ENCODE measurements at regions not wholly inside any gene's neighbourhood (a gene's known extent, or its start where the extent isn't known, plus 50 kb on each side); places are given as distances from the start of the nearest gene placed in this dataset.
"Not testable (repeated sequence)": the region's sequence is repeated elsewhere in the genome, so short reads cannot be mapped to it uniquely, and the experiment has no call there.

GRCh38 chr3:125645616-125646015, 50.3 kb upstream of the OSBPL11 start:
- DNase-seq (ENCODE audit: low read depth in 3 of 3), result no peak

DNA sequence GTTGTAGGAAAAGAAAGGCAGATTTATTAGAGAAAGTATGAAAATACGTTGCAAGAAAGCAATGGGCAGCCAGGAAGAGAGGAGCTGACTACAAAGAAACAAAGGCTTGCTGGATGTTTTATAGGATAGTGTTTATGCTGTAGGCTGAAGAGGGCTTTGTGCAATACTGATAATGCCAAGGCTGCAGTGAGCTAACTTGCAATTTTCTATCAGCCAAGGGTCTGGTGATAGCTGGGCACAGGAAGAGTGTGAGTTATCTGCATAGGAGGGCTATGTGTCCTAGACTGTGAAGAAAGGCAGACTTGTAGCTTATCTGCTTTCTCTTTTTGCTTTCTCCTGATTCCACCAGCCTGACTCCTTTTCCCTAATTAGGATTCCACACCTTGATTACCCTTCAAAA, 51.3 kb upstream of the OSBPL11 start:
- DNase-seq (ENCODE audit: low read depth in 3 of 3), result no peak

DNA sequence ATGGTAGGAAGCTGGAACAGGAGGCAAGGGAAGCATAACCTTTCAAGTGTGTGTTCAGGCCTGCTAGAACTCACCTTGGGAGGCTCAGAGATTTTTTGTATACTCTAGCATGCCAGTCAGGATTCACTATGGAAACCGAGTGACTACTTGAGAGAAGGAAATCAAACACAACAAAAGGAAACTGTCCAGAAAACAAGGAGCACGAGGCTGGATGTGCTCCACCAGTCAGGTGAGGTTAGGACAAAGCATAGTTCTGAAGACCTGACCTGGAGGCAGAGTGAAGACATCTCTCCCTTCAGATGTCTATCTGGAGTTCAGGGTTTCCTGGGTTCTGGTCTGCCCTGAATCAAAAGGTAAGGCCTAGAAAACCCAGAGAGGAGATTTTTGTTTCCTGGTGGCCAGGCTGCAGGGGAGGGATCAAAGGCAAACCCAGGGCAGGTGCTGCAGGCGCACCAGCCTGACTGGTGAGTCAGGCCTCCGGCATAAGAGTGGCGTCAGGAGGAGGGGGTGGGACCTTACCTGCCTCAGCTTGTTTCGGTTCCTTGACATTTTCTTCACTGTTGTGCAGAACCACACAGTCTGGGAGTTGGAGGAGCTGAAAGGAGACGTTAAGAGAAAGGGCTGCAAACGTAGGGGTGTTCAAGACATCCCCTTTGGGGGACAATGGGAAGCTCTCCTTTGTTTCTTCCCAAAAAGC, 52.2 kb upstream of the OSBPL11 start:
- DNase-seq (ENCODE audit: low read depth in 3 of 3), result no peak

DNA sequence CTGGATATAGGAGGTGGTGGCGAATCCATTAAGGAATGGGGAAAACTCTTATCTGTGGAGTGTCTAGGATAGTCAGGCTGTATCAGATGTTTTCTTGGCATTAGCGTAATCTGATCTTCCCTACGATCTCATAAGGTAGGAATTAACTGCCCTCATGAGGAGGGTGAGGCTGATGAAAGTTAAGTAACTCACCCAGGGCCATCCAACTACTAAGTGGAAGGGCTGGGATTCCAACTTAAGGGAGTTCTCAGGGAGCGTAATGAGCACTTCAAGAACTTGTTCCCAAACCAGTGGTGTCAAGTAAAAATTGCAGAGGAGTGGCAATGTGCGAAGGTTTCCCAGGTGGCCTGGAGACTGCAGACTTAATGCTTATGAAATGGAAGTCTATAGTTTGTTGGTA, 55.9 kb upstream of the OSBPL11 start:
- no peak for DNase-seq (ENCODE audit: low read depth in 3 of 3)

DNA sequence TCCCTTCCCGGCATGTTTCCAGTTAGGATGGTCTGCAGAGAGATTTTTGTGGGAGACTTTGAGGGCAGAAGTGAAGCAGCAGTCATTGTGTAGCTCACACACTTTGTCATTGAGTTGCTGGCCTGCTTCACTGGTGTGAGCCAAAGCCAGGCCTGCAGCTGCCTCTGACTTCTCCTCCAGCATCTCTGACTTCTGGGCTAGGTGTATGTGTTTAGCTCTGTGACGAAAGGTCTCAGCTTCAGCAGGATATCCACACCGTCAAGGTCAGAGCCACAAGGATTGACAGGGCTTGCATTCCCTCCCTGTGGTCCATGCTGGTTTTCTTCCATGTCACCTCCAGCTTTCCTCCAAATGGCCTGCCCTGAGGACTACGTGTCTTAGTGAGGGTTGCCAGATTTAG, 57.1 kb upstream of the OSBPL11 start:
- DNase-seq (ENCODE audit: low read depth in 3 of 3), result no peak

DNA sequence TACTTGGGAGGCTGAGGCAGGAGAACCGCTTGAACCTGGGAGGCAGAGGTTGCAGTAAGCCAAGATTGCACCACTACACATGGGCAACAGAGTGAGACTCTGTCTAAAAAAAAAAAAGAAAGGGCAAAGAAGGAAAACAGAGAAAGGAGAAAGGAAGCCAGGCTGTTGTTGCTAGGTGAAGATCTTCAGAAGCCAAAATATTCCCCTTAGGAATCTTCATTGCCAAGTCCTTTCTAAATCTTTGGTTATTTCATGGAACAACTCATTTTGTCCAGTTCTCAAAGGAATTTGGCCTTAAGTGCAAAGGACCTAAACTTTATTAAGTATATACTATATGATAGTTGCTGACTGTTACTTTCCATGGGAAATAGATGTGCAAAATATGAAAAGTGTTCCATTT, 59.2 kb upstream of the OSBPL11 start:
- DNase-seq (ENCODE audit: low read depth in 3 of 3), result no peak

GRCh38 chr3:125662675-125663074, 67.4 kb upstream of the OSBPL11 start:
- no peak for DNase-seq (ENCODE audit: low read depth in 3 of 3)

- no peak for DNase-seq (ENCODE audit: low read depth in 3 of 3)
Observed at GRCh38 chr3:125670352-125670751, 75.1 kb upstream of the OSBPL11 start.

GRCh38 chr3:125670945-125671344, 75.6 kb upstream of the OSBPL11 start:
- DNase-seq (ENCODE audit: low read depth in 3 of 3), result no peak

- DNase-seq (ENCODE audit: low read depth in 3 of 3), result no peak
Observed at GRCh38 chr3:125671461-125672243, 76.4 kb upstream of the OSBPL11 start.

- DNase-seq (ENCODE audit: low read depth in 3 of 3), result no peak
Observed at GRCh38 chr3:125675791-125676190, 80.5 kb upstream of the OSBPL11 start.

GRCh38 chr3:125679258-125679657, 84.0 kb upstream of the OSBPL11 start:
- DNase-seq (ENCODE audit: low read depth in 3 of 3), result no peak

DNA sequence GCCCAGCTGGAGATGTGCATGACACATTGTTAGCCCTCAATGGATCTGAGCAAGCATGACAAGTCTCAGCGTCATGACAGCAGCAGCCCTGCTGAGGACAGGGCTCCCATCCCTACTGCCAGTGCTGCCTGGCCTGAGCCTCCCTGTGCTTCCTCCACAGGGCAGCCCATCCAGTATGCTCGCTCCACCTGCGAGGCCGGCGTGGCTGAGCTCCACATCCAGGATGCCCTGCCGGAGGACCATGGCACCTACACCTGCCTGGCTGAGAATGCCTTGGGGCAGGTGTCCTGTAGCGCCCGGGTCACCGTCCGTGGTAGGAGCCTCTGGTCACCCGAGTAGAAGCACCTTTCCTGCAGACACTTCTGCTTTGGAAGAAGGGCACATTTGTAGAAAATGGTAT, 85.8 kb upstream of the OSBPL11 start:
- no peak for DNase-seq (ENCODE audit: low read depth in 3 of 3)

DNA sequence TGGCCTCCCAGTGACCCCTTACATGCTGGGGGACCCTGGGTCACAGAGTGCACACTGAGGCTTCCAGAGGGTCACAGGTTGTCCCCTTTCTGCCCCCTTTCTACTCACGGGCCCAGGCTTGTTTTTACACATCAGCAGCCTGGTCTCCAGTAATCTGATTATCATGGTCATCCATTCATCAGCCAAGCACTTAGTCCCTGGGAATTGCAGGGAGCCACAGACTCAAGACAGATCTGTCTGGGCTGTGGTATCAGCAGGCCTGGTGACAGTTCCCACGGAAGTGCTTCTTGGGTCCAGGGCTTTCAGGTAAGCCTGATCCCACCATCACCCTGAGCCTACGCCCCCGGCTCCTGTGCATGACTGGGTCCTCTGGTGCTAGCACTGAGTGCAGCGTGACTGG, 86.6 kb upstream of the OSBPL11 start:
- DNase-seq (ENCODE audit: low read depth in 3 of 3), result not testable (repeated sequence)

- not testable (repeated sequence) for DNase-seq (ENCODE audit: low read depth in 3 of 3)
Observed at GRCh38 chr3:125682610-125683009, 87.3 kb upstream of the OSBPL11 start.

- DNase-seq (ENCODE audit: low read depth in 3 of 3), result no peak
Observed at GRCh38 chr3:125683067-125683829, 88.0 kb upstream of the OSBPL11 start.

DNA sequence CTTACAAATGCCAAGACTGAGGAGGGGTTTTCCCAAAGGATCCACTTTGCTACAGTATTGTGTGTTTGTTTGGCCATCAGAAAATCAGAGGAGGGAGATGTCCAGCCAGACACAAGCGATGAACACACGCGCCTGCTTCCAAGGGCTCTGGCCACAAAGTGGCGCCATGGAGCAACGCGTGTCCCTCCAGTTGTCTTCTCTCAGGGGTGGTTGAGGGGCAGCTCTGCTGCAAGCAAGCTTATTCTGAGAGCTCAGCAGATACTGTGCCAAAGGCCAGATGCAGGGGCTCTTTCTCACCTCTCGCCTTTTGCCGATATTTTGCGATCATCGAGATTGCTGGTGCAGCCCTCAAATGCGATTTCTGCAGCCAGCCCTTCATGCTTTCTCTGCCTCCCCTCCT, 88.9 kb upstream of the OSBPL11 start:
- no peak for DNase-seq (ENCODE audit: low read depth in 3 of 3)

DNA sequence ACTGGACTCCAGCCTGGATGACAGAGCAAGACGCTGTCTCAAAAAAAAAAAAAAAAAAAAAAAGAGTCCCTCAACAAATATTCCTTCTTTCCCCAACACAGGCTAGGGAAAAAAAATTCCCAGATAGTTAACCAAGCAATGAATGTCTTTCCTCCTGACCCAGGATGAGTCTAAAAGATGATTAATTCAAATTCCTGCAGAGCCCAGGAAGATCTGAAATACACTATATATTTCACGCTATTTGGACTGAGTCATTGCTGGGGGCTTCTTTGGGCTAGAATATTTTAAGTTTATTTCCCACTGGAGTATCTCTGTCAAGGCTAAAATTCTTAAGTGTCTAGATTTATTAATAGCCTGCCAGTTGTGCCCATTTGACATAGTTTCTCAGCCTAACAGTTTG, 90.4 kb upstream of the OSBPL11 start:
- not testable (repeated sequence) for DNase-seq (ENCODE audit: low read depth in 3 of 3)

DNA sequence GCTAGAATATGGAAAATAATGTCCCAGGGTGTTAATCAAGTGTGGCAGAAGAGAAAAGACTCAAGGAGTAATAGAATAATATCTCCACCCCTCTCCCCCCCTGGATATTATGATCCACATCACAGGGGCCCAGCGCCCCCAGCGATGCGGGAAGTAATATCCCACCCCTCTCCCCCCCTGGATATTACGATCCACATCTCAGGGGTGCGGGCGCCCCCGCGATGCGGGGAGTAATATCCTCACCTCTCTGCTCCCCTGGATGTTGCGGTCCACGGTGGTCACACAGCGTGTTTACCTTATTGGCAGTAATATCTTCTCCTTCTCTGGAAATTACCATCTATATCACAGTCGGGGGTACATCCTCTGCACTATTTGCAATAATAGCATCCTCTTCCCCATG, 97.1 kb upstream of the OSBPL11 start:
- no peak for DNase-seq (ENCODE audit: low read depth in 3 of 3)

- no peak for DNase-seq (ENCODE audit: low read depth in 3 of 3)
Observed at GRCh38 chr3:125693887-125694286, 98.6 kb upstream of the OSBPL11 start.

DNA sequence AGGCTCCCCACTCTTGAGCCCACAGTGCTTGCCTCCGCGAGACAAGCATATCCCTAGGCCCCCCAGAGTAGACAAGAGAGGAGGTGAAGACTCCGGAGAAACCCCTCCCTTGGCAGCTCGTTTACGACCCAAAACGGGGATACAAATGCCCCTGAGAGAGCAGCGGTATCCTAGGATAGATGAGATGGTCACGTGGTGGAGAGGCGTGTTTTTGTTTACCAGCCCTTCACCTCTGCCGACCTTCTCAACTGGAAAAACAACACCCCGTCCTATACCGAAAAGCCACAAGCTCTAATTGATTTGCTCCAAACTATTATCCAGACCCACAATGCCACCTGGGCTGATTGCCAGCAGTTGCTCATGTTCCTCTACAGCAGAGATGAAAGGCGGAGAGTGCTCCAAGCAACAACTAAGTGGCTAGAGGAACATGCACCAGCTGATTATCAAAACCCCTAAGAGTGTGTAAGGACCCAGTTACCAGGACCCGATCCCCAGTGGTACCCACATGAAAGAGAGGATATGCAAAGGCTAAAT, 99.5 kb upstream of the OSBPL11 start:
- no peak for DNase-seq (ENCODE audit: low read depth in 3 of 3)

GRCh38 chr3:125695688-125696087, 100.4 kb upstream of the OSBPL11 start:
- DNase-seq (ENCODE audit: low read depth in 3 of 3), result no peak
